B cell (primary cell): ENCODE measurements at regions not wholly inside any gene's neighbourhood (a gene's known extent, or its start where the extent isn't known, plus 50 kb on each side); places are given as distances from the start of the nearest gene placed in this dataset.

Source experiments
- ATAC-seq: fragments of 200-7000 bp; cut with Tn5 transposase; one replicate; pipeline ENCODE4 v1.10.0; 2021; ENCODE audit warnings: low read depth, mild to moderate bottlenecking, moderate number of reproducible peaks, moderate library complexity
- CTCF ChIA-PET: fragments of 350-600 bp; sonication (Branson Sonifier 250); formaldehyde crosslinking; loops from one replicate; lab custom pipeline; 2021; ENCODE audit warnings: antibody characterized with exemption, inconsistent platforms; lab: Charles Lee
- POLR2A ChIA-PET: fragments of 350-600 bp; sonication (Branson Sonifier 250); formaldehyde crosslinking; loops from one replicate; lab custom pipeline; 2021; ENCODE audit warnings: antibody characterized with exemption; lab: Charles Lee
- DNase-seq: peaks from one replicate; pipeline ENCODE4 v3.0.0; 2013
- H2AFZ ChIP-seq: 2 replicates; pipeline ENCODE4 v1.6.1; 2012; ENCODE audit warnings: mild to moderate bottlenecking, low read depth, low read length; ENCODE audit not compliant: insufficient read depth, poor library complexity, severe bottlenecking
- H3K27ac ChIP-seq, 2 donors: 1 replicate in 1 of 2; 2 replicates in 1 of 2; pipeline ENCODE4 v1.5.1; 2012 to 2013; ENCODE audit warnings: low read length in 2 of 2, mild to moderate bottlenecking in 2 of 2, moderate library complexity in 1 of 2
- H3K27me3 ChIP-seq, 4 experiments: fragments of 200-600 bp in 1 of 4; sonication (generic) in 1 of 4; replicated peaks in 1 of 4; 1 replicate in 2 of 4; 2 replicates in 2 of 4; pipeline versions ENCODE4 v1.6.1 to v1.7.0; 2013 to 2016; ENCODE audit warnings: low read length in 3 of 4, mild to moderate bottlenecking in 2 of 4, mixed read lengths in 1 of 4, moderate library complexity in 1 of 4; ENCODE audit not compliant: insufficient read depth in 4 of 4, control insufficient read depth in 3 of 4; ENCODE audit errors: control extremely low read depth in 1 of 4
- H3K36me3 ChIP-seq, 2 experiments: replicated peaks in 1 of 2; 1 replicate in 1 of 2; 2 replicates in 1 of 2; pipeline versions ENCODE4 v1.6.1 to v1.7.1; 2013; ENCODE audit warnings: low read length in 1 of 2; ENCODE audit not compliant: insufficient read depth in 2 of 2, control insufficient read depth in 1 of 2; ENCODE audit errors: control extremely low read depth in 1 of 2, extremely low read depth in 1 of 2
- H3K4me1 ChIP-seq, 2 donors: fragments of 200-600 bp in 1 of 2; sonication (generic) in 1 of 2; 1 replicate in 1 of 2; 2 replicates in 1 of 2; pipeline versions ENCODE4 v1.5.1 to v1.6.1; 2013 to 2017; ENCODE audit warnings: low read length in 2 of 2; ENCODE audit not compliant: control insufficient read depth in 2 of 2, insufficient read depth in 2 of 2
- H3K4me2 ChIP-seq: replicated peaks from 2 replicates; pipeline ENCODE3; 2012; ENCODE audit warnings: mild to moderate bottlenecking, low read depth, low read length; ENCODE audit not compliant: poor library complexity, severe bottlenecking
- H3K4me3 ChIP-seq, 5 experiments: fragments of 200-600 bp in 1 of 5; sonication (generic) in 1 of 5; 1 replicate in 3 of 5; 2 replicates in 2 of 5; pipeline versions ENCODE4 v1.5.1 to v1.7.0; 2011 to 2016; ENCODE audit warnings: low read length in 4 of 5, mild to moderate bottlenecking in 4 of 5, low read depth in 2 of 5, control low read depth in 1 of 5, moderate library complexity in 1 of 5; ENCODE audit not compliant: insufficient read depth in 1 of 5; ENCODE audit errors: control extremely low read depth in 1 of 5, extremely low read depth in 1 of 5
- H3K79me2 ChIP-seq: fragments of 200-600 bp; sonication (generic); one replicate; pipeline ENCODE4 v1.6.0; 2016; ENCODE audit warnings: low read length; ENCODE audit not compliant: control insufficient read depth, insufficient read depth
- H3K9ac ChIP-seq: fragments of 200-600 bp; sonication (generic); 2 replicates; pipeline ENCODE4 v1.6.1; 2017; ENCODE audit warnings: mild to moderate bottlenecking, low read length, moderate library complexity
- H3K9me3 ChIP-seq, 3 donors: one replicate each; pipeline versions ENCODE4 v1.6.1 to v1.7.1; 2013; ENCODE audit warnings: low read length in 2 of 3; ENCODE audit not compliant: control insufficient read depth in 2 of 3, insufficient read depth in 1 of 3; ENCODE audit errors: control extremely low read depth in 1 of 3
- H4K20me1 ChIP-seq: 2 replicates; pipeline ENCODE4 v1.6.0; 2012; ENCODE audit warnings: mild to moderate bottlenecking, low read length; ENCODE audit not compliant: insufficient read depth, control insufficient read depth, poor library complexity, severe bottlenecking
- H3K27ac Mint-ChIP-seq: one replicate; pipeline ENCODE4 v1.8.0; 2021; ENCODE audit warnings: mixed read lengths
- H3K27me3 Mint-ChIP-seq: one replicate; pipeline ENCODE4 v1.8.0; 2021; ENCODE audit warnings: mixed read lengths
- H3K4me1 Mint-ChIP-seq: one replicate; pipeline ENCODE4 v1.8.0; 2021; ENCODE audit warnings: mixed read lengths
- H3K4me3 Mint-ChIP-seq: one replicate; pipeline ENCODE4 v1.8.0; 2021; ENCODE audit warnings: mixed read lengths
- H3K9me3 Mint-ChIP-seq: one replicate; pipeline ENCODE4 v1.8.0; 2022; ENCODE audit warnings: mixed read lengths; ENCODE audit not compliant: insufficient read depth
- CTCF ChIP-seq: fragments of 200-600 bp; IDR thresholded peaks from one replicate; pipeline ENCODE4 v1.8.0; 2022; ENCODE audit warnings: antibody characterized with exemption, mild to moderate bottlenecking
- EZH2 ChIP-seq: IDR thresholded peaks from 2 replicates; pipeline ENCODE4 v1.6.1; 2012; ENCODE audit warnings: borderline replicate concordance, low read depth, mild to moderate bottlenecking, moderate library complexity, low read length; ENCODE audit not compliant: insufficient read depth, poor library complexity, severe bottlenecking
- WGBS: methylation state at CpG from one replicate; pipeline ENCODE4 v1.1.5; 2013; ENCODE audit warnings: missing lambda C conversion rate; ENCODE audit not compliant: insufficient coverage; 5-methylcytosine and 5-hydroxymethylcytosine counted together
- intact Hi-C: fragments of 100-400 bp; cut with micrococcal nuclease; formaldehyde crosslinking; loops from one replicate; pipeline ENCODE4 v1.10.0; 2022

- CTCF ChIA-PET = no interaction called here
- intact Hi-C loops = no loop called here
Observed at GRCh38 chr2:224181534-224182155, 142.6 kb upstream of the SERPINE2 start.

GRCh38 chr2:224180810-224181209 lies 141.7 kb upstream of the SERPINE2 start:
- POLR2A ChIA-PET = no interaction called here
- Histone ChIP-seq H3K27ac (no peak overlapping the region), H3K27me3 (no peaks in the 10 kb centered on the region), H4K20me1 (no peaks in the 10 kb centered on the region), H3K79me2 (no peaks in the 10 kb centered on the region), H3K36me3 (no peaks in the 10 kb centered on the region), H3K4me1 (no peaks in the 10 kb centered on the region), H3K4me3 (no peak overlapping the region), H2AFZ (no peak overlapping the region), H3K9ac (no peak overlapping the region), H3K9me3 (no peaks in the 10 kb centered on the region), H3K4me2 (no peak overlapping the region)
- Mint-ChIP-seq H3K9me3 (no peaks in the 10 kb centered on the region), H3K4me1 (no peaks in the 10 kb centered on the region), H3K4me3 (no peak overlapping the region), H3K27me3 (peaks cover 5% of the 10 kb centered on the region), H3K27ac (no peak overlapping the region)
- DNase-seq = no peak
- intact Hi-C loops = no loop called here
- WGBS = 77% methylated on average over 3 of the region's 4 CpGs
- TF ChIP-seq EZH2 (no peak), CTCF (no peak)
- CTCF ChIA-PET = no interaction called here
- ATAC-seq = no peak

More at GRCh38 chr2:224181534-224182155, 142.6 kb upstream of the SERPINE2 start:
- Histone ChIP-seq H3K9me3 (no peaks in the 10 kb centered on the region), H3K4me2 (no peak overlapping the region), H2AFZ (no peak overlapping the region), H3K4me1 (no peaks in the 10 kb centered on the region), H4K20me1 (no peaks in the 10 kb centered on the region), H3K79me2 (no peaks in the 10 kb centered on the region), H3K9ac (no peak overlapping the region), H3K27ac (no peak overlapping the region), H3K36me3 (no peaks in the 10 kb centered on the region), H3K4me3 (no peak overlapping the region), H3K27me3 (no peaks in the 10 kb centered on the region)
- Mint-ChIP-seq H3K4me3 (no peak overlapping the region), H3K4me1 (no peaks in the 10 kb centered on the region), H3K9me3 (no peaks in the 10 kb centered on the region), H3K27me3 (peaks cover 5% of the 10 kb centered on the region), H3K27ac (no peak overlapping the region)
- ATAC-seq (no peak), DNase-seq (no peak)
- 100% methylated on average over 2 of the region's 6 CpGs for WGBS
- POLR2A ChIA-PET = no interaction called here
- TF ChIP-seq EZH2 (no peak), CTCF (no peak)
